Fibroblast of skin of back (primary cell): ENCODE measurements at regions not wholly inside any gene's neighbourhood (a gene's known extent, or its start where the extent isn't known, plus 50 kb on each side); places are given as distances from the start of the nearest gene placed in this dataset.

ENCODE experiments used
- DNase-seq: peaks from one replicate; pipeline ENCODE4 v3.0.0-alpha.2; 2013

DNA sequence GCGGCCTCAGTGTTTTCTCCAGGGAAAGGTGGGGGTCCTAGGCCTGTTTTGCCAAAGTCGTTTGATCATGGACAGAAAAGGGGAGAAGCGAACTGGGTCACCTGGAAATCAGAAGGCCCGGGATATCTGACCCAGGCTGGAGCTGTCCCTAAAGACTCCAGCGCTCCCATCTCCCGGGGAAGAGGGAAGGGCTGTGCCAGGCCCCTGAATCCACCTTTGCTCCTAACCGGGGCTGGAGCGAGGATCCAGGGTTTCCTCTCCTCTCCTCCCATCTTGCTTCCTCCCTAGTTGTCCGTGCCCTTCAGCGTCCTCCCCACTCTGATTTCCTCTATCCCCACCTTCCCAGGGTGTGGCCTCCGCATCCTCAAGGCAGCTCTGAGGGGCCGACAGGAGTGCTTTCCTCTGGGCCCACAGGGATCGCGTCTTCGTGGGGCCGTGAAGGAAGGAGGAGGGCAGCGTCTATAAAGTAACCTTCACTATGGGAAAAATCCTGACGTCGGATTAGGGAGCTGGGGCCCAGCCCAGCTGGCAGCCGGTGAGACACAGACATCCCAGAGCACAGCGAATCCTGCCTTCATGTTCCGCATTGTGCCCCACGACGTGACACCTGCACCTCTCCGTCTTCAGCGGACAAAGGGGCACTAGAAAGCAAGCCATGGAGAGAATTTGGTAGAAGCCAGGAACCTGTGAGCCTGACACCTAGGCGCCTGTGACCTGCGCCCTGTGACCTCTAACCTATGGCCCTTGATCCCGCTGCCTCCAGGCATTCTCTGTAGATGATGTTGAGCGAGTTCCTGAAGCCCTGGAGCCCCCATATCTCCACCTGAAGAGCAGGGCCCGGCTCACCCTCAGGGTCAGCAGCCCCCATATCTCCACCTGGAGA, 212.7 kb upstream of the SALL3 start:
- DNase-seq: no peak

DNA sequence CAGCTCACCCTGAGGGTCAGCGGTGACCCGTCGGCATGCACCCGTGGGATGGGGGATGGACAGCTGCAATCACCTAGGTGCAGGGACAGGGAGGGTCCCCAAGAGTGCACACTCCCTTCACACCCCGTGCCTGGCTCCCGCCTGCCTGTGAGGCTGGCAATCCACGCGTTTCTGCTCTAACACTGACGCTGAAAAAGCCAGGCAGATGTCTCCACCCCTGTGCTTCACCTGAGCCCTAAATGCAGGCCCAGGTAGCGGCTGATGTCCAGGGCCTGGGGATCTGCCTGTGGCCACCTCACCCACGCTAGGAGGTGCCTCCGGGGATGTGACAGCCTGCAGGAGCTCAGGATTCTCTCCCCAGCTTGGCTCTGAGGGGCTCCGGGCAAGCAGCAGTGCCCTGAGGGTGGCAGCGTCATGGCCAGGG, 212.0 kb upstream of the SALL3 start:
- DNase-seq: no peak

DNA sequence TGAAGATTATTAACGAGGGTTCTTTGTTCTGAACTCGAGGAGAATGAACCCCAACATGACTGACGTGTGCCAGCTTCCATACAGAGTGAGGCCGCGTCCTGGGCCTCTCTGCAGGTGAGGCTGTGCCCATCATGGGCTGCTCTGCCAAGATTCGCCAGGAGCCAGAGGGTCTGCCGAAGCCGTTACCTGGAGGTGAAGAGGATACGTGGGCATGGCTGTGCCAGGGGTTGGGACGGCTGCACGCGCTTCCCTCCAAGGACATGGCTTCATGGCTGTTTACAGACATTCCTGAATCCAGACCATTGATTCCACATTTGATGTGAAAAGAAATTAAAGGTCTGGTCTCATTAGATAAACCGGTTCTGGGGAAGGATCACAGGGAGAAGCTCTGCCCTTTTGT, 211.4 kb upstream of the SALL3 start:
- DNase-seq: no peak

DNA sequence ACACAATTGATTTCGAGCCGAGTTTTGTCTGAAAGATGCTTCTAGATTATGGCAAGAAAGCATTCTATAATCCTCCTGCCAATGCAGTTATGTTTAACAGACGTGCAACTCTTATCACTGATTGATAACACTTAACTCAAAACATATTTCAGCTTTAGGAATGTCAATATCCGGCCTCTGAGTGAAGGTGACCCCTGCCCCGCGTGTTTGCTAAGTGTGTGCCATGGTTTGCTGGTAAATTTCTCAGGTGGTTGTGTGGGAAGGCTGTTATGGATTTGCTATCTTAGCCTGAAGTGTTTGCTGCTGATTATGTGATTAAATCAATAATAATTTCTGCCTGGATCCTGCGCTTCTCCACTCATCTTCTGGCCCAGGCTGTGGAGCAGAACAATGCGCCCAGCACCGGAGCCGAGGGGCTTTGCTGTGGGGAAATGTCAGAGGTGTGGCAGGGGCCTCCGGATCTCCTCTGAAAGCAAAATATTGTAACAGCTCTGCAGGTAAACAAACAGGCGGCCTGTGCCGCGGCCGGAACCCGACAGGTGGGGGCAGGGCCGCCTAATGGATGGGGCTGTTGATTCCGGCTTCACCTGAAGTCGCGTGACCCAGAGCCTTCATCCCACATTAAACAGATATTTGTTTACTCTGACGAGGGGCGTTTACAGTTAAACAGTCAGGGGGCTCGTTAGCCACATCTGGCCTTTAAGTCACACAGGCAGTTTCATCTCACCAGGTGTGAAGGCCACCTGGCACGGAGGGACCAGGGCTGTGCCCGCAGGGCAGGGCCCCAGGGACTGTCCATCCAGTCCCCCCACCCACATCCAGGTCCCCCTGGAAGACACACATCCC, 210.7 kb upstream of the SALL3 start:
- DNase-seq: no peak

DNA sequence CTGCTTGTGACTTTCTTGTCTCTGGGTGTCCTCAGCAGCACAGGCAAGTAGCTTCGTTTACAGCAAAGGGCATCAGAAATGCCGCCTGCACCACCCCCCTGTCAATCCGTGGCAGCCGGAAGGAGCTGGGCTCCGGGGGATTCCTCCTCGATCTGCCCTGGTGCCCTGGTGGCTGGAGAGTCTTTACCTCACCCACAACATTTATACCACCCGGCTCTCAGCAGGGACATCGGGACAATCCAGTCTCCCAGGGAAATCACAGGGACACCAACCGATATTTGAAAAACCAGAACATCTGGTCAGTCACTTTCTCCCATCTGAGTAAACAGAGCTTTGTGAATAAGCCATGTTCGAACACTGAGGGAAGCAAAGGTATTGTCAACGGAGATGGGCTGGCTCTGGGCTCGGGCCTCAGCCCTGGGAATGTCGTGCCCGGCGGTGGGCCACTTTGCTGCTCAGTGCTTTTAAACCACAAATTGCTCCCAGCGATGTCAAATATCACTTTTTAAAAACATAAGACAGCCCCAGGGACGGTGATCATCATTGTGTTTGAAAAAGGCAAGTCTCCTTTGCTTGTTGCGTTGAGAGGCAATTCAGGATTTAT, 210.0 kb upstream of the SALL3 start:
- DNase-seq: no peak

DNA sequence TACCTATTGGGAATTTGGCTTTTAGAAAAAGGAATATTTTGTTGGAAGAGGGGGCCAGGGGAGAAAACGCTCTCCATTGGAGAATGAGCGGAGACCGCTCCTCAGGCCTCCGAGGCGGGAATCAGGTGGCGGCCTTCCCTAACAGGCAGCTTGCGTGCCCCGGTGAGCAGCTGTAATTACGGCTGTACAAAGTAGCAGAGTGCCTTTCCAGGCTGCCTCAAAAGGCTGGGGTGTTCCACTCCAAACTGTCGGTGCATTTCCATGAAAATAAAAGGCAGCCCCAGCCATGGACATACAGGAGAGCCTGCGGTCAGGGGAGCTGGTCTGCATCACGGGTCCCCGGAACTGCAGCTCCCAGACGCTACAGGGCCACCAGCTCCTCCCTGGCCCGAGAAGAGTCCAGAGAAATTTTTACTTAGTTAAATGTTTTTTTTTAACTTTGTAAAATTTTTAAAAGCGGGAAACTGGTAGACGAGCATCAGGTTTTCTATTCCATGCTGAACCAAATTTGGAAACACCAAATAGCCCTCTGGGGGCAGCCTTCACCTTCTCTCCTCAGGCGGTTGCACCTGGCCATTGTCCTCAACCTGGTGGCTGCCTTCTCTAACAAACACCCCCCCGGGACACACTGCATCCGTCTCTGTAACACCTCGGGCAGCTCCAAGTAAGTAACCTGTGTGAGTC, 209.3 kb upstream of the SALL3 start:
- no peak for DNase-seq

DNA sequence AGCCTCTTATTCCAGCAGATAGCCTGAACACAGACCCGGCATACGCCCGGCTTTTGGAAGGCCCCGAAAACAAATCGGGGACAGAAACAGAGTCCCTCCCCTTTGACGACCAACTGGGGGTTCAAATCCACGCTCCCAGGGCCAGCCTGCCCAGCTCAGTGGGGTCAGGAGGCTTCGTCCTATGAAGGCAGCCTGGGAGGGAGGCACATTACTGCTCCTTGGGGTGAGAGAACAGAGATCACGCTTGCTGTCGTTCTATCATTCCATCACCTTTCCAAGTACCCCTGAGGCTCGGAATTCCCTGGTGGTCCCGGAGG, 208.8 kb upstream of the SALL3 start:
- no peak for DNase-seq

DNA sequence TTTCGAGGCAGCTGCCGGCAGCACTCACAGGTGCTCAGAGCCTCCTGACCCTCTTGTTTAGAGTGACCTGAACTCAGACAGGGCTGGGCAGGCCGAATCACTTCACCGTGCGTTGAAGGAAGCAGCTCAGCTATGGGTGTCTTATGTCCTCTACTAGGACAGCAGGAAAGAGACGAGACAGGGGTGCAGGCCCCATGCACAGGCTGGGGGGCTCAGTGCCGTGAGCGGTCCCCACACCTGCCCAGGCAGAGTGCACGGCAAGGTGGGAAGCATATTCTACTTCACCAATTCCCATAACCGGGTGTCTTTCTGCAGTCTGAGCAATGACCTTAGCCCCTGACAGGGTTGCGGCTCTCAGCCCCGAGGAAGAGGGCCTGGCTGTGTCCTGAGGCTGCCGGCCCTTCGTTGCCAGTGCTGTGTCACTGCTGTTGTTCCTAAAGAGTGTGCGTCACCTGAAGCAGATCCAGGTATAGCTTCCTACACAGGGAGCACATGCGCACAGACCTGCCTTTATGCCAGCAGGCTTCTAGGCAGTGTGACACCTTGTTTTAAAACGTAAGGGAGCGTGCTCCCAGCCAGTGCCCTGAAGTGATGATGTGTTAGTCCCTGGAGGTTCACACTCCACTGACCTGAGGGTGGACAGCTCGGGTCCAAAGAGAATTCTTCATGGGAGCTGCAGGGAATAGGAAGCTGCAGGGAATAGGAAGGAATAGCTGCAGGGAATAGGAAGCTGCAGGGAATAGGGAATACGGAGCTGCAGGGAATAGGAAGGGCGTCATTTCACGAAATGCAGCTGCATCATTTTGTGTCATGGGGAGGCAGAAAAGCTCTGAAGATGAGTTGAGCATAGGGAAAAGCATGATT, 207.9 kb upstream of the SALL3 start:
- DNase-seq: no peak

DNA sequence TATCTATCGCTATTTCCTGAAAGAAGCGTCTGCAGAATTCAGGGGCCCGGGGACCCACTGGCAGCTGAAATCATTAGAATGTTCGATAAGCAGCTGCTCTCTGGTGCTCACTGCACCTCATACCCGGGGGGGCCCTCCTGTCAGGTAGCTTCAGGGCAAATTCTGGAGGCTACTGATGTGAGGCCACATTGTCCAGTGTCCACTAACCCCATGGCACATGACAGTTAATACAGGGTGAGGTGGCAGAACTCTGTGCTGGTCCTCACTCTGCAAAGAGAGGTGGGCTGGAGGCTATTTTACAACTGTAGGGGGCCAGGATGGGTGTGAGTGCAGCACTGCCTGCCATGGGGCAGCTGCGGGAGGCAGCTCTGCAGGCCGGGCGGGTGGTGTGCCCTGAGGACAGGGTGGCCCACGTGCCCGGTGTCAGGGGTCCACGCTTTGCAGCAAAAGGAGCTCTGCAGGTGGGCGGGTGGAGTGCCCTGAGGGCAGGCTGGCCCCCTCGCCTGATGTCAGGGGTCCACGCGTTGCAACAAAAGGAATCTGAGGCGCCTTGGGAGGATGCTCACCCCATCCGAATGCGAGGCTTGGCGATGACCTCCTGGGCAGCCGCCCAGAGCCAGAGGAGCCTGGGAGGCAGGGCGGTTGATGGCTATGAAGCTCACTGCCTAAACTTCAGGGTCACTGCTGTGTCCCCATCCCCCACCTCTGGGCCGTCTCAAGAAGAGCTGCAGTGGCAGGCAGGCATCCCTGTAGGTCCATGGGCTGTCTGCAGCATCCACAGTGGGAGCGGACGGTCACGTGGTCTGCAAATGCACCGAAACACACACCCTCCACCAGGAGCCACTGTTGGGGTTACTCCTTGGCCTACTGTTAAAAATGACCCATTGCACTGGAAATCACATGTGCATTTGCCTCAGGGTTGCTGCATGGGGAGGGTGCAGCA, 207.0 kb upstream of the SALL3 start:
- no peak for DNase-seq

DNA sequence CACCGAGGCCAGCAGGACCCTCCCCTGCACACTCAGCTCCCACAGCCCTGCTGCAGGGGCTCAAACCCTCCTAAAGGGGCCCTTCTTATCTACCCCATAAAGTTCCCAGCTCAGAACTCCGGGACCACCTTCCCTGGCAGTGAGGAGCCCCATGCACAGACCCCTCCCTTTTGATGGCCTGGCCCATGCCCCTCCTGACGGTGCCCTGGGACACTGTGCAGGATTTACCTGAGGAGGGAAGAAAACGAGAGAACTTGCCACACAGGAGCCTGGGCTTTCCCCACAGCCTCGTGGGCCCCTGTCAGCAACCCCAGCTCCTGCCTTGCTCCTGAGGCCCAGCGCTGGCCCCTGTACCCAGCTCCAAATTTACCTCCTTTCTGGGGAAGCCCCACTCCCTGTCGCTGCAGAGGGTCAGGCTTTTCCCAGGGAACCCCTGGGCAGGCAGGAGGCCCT, 206.3 kb upstream of the SALL3 start:
- DNase-seq: no peak

DNA sequence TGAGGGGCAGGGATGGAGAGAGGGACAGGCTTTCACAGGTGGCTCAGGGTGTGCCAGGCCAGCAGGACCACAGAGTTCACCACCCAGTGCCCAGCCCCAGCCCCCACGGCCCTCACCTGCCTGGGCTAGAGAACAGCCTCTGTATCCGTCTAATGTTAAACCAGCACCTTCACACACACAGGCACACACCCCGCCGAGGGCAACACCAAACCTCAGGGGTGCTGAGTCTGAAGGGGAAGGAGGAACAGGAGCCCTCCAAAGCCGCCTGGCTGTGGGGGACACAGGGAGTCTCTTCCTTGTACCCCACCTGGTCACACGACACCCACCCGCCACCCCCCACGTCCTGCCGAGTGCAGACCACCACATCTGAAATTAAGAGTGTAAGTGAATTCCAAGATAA, 205.8 kb upstream of the SALL3 start:
- no peak for DNase-seq

DNA sequence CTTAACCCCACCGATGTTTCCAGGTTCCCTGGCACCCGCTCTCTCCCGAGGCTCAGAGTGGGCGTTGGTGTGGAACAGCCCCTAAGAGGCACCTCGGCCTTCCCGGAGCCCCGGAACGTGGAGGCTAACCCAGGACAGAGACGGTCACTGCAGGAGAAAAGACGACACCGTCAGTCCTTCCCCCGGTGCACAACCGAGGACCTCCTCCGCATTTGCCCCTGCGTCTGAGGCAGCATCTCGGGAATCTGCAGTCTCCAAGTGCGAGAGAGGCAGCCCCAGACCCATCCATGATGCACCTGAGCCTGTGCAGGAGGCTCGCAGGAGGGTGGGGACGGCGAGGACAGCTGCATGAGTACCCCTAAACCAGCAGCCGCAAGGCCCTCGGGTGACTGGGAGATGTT, 204.9 kb upstream of the SALL3 start:
- DNase-seq: no peak

DNA sequence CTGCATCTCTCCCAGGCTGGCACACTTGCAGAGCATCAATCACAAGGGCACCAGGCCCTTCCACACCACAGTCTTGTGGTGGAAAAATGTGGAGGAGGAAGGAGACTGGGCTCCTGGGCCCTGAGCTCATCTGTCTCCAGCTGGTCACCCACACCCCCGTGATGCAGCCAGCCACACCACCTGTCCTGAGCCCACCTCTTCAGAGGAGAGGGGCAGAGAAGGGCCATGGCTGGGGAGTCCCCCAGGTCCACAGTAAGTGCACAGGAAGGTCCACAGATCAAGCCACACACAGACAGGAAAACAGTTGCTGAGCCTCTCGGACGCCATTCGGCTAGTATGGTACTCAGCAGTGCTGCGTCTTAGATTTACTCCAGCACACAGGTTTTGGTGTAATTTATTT, 203.5 kb upstream of the SALL3 start:
- no peak for DNase-seq

DNA sequence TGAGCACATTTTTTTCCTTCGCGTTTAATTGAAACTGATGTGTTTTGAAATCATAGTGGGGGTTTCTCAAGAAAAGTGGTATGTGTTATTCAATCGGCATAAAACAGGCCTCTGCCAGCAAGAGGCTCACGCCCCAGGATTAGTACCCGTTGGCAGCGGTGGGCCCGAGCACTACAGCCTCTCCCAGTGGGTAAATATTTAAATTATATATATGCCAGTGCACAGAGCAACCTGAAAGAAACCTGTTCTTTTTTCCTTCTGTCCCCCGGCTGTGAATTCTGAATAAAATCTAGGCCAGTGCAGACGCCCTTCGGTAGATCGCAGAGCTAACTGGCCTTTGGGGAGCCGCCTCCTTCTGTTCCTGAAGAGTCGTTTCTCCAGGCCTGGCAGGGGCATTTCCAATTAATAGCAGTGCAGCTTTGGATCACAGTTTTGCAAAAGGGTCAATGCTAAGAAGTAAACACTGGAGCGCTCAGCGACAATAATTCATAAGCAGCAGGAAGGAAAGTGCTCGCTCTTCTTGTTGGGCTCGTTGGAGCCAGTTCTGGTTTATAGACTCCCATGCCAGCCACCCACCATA, 202.8 kb upstream of the SALL3 start:
- DNase-seq: no peak

DNA sequence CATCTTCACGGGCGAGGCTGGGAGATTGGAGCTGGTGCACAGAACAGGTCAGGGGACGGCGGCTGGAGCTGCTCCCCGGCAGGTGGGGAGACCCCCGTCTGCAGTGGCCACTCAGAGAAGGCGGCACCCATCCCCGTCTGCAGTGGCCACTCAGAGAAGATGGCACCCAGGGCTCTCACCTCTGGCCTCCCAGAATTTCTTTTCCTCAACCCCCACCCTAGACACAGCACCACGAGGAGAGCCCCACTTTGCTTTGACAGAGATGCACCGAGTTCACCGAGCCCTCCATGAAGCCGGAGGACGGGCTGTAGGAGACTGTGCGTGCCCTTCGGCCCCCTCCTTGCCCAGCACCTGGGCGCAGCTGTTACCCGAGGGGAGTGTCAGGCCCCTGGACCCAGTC, 201.6 kb upstream of the SALL3 start:
- DNase-seq: no peak

DNA sequence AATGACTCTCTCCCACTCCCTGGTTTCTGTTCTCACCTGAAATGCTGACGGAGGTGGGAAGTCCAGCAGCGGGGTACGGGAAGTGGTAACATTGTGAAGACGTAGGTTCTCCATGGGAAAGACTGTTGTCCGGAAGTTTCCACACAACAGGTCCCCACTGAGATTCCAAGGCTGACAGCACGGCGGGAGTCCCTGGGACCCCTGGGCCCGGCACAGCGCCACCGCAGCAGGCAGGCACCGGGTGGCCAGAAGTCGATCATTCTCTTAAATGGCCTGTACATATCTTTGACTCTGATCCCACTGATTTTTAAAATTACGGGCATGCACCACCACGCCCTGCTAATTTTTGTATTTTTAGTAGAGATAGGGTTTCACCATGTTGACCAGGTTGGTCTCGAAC, 201.0 kb upstream of the SALL3 start:
- no peak for DNase-seq

DNA sequence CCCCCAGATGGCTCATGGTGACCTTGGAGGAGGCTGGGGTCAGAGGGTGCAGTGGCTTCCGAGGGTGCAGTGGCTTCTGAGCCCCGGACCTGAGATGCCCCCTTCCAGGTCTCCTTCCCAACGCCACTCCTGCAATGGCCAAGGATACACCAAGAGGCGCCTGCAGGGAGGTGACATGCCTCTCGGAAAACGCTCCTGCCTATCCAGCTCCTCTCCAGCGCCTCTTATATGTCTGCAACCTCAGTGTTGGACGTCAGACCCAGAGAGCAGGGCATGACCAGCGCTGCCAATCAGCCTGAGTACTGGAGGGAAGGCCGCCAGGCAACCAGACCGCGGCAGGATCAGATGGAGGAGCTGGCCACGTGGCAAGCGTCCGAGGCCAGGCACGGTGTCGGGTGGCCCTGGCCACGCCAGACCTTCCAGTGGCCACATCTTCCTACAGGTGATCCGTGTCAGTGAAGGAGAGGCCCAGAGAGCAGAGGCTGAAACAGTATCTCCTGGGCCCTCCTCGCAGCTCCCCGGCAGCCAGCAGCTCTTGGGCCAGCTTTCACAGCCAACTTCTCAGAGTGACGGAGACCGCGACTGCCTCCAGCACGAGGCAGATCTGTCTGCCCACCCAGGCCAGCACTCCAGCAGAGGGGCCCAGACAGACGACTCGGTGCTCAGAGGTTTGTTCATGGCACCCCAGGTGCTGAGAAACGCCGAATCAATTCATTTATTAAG, 199.5 kb upstream of the SALL3 start:
- DNase-seq: no peak

DNA sequence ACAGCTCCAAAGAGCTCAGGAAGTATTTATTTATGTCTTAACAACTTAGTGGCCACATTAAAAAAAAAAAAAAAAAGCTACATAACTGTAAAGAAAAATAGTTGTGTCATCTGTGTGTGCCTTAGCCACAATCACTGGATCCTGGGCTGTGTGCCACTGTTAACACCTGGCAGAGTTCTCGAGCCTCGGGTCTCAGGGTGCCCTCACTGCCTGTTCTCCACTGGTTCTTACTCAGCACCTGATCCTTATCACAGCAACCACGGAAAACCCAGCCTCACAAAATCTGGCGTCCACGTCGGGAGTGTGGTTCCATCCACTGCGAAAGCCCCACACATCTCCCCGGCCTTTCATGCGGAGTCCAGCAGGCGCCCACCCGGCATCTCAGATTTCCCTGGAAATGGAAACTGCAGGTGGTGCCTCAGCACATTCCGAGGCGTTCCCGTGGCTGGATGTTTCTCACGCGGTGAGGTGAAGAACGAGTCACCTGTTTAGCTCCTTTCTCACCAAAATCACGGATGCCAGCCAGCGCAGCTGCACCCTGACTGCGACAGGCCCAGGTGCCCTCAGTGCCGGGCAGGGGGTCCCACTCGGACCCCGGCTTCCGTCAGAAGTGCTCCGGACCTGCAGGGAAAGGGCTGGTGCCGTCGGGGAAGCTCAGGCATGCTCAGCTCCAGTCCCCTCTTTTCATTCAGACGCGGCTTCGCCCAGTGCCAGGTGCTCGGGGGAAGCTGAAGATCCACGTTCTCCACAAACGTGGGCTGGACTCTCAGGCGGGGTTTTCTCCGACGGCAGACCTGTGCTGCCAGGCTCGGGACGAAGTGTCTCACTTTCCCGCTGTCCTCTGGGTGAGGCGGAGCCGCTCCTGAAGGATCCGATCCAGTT, 198.7 kb upstream of the SALL3 start:
- DNase-seq: no peak

DNA sequence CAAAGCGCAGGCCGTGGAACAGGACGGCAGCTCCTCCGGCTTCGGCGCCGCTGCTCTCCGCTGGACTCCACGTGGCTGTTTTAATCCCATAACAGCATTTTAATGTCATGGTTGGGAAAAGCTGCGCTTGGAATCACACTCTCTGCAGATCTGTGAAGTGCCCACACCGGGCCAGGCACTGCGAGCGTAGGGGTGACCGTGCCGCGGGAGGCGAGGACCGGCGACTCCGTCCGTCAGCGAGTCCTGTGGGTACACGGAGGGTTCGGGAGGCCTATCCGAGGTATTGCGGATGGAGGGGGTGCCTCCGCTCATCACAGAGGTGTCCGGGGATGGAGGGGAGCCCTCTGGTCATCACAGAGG, 198.0 kb upstream of the SALL3 start:
- no peak for DNase-seq
